ENCODE measurements at regions not wholly inside any gene's neighbourhood (a gene's known extent, or its start where the extent isn't known, plus 50 kb on each side); places are given as distances from the start of the nearest gene placed in this dataset.

DNA sequence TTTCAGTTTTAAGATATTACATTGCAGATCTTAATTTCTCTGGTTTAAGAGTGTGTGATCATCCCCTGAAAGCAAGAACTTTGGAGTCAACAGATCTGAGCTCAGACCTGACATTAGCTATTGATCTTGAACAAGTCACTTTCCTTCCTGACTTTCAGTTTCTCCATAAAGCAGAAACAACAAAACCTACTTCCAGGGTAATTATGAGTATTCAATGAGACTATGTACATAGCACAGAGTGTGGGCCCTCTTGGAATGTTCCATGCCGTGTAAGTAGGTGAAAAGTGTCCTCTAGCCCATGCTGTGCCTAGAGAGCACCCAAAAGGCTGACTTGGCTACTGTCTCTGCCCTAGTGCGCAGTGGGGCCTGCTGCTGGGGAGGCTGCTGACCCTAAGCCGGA is 188.0 kb upstream of the RPL34 start:
- H3K4me3 ChIP-seq (ENCODE audit: low read length) = no peak overlapping the region
- DNase-seq (ENCODE audit: low read depth) = no peak
- TF ChIP-seq, protein P1, sequence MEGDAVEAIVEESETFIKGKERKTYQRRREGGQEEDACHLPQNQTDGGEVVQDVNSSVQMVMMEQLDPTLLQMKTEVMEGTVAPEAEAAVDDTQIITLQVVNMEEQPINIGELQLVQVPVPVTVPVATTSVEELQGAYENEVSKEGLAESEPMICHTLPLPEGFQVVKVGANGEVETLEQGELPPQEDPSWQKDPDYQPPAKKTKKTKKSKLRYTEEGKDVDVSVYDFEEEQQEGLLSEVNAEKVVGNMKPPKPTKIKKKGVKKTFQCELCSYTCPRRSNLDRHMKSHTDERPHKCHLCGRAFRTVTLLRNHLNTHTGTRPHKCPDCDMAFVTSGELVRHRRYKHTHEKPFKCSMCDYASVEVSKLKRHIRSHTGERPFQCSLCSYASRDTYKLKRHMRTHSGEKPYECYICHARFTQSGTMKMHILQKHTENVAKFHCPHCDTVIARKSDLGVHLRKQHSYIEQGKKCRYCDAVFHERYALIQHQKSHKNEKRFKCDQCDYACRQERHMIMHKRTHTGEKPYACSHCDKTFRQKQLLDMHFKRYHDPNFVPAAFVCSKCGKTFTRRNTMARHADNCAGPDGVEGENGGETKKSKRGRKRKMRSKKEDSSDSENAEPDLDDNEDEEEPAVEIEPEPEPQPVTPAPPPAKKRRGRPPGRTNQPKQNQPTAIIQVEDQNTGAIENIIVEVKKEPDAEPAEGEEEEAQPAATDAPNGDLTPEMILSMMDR (conservative IDR thresholded peaks at IDR 0.05; ENCODE audit: low read depth, low read length) = no peak

- H3K4me3 ChIP-seq (ENCODE audit: low read length) = no peak overlapping the region
- DNase-seq (ENCODE audit: low read depth) = no peak
- TF ChIP-seq, protein P1 (conservative IDR thresholded peaks at IDR 0.05; ENCODE audit: low read depth, low read length) = no peak
These were observed 188.4 kb upstream of the RPL34 start for GRCh38 chr4:108431986-108432385.

DNA sequence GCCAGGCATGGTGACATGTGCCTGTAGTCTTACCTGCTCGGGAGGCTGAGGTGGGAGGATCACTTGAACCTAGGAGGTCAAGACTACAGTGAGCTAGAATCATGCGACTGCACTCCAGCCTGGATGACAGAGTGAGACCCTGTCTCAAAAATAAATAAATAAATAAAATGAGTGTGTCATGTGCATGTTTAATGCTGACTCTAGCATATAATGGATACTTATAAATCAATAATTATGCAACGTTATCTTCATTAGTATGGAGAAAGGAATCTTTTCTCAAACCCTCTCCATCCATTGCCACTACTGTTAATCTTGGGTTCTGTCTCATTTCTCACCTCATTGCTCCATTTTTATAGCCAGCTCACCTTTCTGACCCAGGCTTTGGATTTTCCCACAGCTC is 189.5 kb upstream of the RPL34 start:
- no peak for DNase-seq (ENCODE audit: low read depth)
- TF ChIP-seq, protein P1 (conservative IDR thresholded peaks at IDR 0.05; ENCODE audit: low read depth, low read length) = no peak
- H3K4me3 ChIP-seq (ENCODE audit: low read length) = no peak overlapping the region

- TF ChIP-seq, protein P1 (conservative IDR thresholded peaks at IDR 0.05; ENCODE audit: low read depth, low read length) = no peak
- no peak overlapping the region for H3K4me3 ChIP-seq (ENCODE audit: low read length)
- no peak for DNase-seq (ENCODE audit: low read depth)
These were observed 190.7 kb upstream of the RPL34 start for GRCh38 chr4:108429662-108430061.

DNA sequence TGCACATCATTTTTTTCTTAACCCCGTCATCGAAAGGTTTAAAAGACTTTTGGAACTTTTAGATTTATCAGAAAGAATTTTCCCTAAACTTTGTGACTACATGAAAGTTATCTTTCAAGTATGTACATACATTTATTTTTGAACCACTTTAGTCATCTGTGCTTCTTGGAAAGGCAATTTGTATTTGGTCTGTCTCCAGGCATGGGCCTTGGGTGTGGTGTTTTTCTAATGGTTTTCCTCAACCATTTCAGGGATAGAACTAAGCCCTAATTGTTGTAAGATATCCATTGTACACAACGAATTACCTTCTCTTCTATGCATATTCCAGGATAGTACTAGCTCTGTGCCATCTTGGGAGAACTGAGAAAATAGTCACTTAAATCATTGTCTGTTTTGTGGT is 191.5 kb upstream of the RPL34 start:
- TF ChIP-seq, protein P1 (conservative IDR thresholded peaks at IDR 0.05; ENCODE audit: low read depth, low read length) = no peak
- DNase-seq (ENCODE audit: low read depth) = no peak
- no peak overlapping the region for H3K4me3 ChIP-seq (ENCODE audit: low read length)

GRCh38 chr4:108427946-108428485 is 192.4 kb upstream of the RPL34 start:
- TF ChIP-seq, protein P1 (conservative IDR thresholded peaks at IDR 0.05; ENCODE audit: low read depth, low read length) = no peak
- DNase-seq (ENCODE audit: low read depth) = no peak
- H3K4me3 ChIP-seq (ENCODE audit: low read length) = no peak overlapping the region

DNA sequence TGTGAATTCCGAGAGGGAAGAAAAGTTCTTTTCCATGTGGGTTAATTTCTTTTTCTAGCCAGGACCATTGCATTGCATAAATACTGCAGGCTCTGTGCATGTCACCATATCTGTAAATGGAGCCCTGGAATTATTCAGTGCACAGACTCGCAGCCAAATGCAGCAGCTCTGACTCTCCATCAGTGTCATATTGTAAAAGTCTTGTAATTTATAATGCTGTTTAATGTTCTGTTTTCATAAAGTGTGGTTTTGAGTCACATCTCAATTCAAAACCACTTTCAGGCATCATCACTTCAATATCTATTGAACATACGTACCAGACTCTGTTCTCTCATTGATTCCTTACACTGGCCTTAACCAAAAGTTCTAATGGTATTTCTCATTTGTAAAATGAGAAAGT is 193.9 kb upstream of the RPL34 start:
- TF ChIP-seq, protein P1 (conservative IDR thresholded peaks at IDR 0.05; ENCODE audit: low read depth, low read length) = no peak
- no peak for DNase-seq (ENCODE audit: low read depth)
- H3K4me3 ChIP-seq (ENCODE audit: low read length) = no peak overlapping the region
